GM23338 (cell line): ENCODE measurements at regions not wholly inside any gene's neighbourhood (a gene's known extent, or its start where the extent isn't known, plus 50 kb on each side); places are given as distances from the start of the nearest gene placed in this dataset.

Source experiments
- ATAC-seq: fragments of 200-7000 bp; cut with Tn5 transposase; 3 replicates; pipeline ENCODE4 v1.9.1; 2020
- DNase-seq: peaks from one replicate; pipeline ENCODE4 v3.0.0-alpha.2; 2015; ENCODE audit warnings: low spot score
- H2AFZ ChIP-seq: fragments of 200-600 bp; sonication (generic); 2 replicates; pipeline ENCODE4 v1.8.0; 2016; ENCODE audit warnings: antibody characterized with exemption, mild to moderate bottlenecking, moderate library complexity
- H3F3A ChIP-seq: fragments of 200-600 bp; sonication (generic); replicated peaks from 2 replicates; pipeline ENCODE4 v1.8.0; 2017; ENCODE audit warnings: antibody characterized with exemption, mixed run types, low read depth
- H3K27ac ChIP-seq: fragments of 200-600 bp; sonication (generic); 2 replicates; pipeline ENCODE4 v1.6.1; 2016; ENCODE audit warnings: low read depth
- H3K27me3 ChIP-seq: fragments of 200-600 bp; sonication (generic); 2 replicates; pipeline ENCODE4 v1.8.0; 2016; ENCODE audit warnings: mild to moderate bottlenecking, mixed run types, moderate library complexity; ENCODE audit not compliant: insufficient read depth
- H3K36me3 ChIP-seq: fragments of 200-600 bp; sonication (generic); 2 replicates; pipeline ENCODE4 v1.8.0; 2016; ENCODE audit warnings: mild to moderate bottlenecking; ENCODE audit not compliant: insufficient read depth
- H3K4me1 ChIP-seq: fragments of 200-600 bp; sonication (generic); 2 replicates; pipeline ENCODE4 v1.8.0; 2016; ENCODE audit warnings: mild to moderate bottlenecking, moderate library complexity; ENCODE audit not compliant: insufficient read depth
- H3K4me2 ChIP-seq: fragments of 200-600 bp; sonication (generic); 2 replicates; pipeline ENCODE4 v1.7.1; 2017; ENCODE audit warnings: mixed run types
- H3K4me3 ChIP-seq: fragments of 200-600 bp; sonication (generic); 2 replicates; pipeline ENCODE4 v1.6.1; 2016; ENCODE audit warnings: mixed run types
- H3K79me2 ChIP-seq: fragments of 200-600 bp; sonication (generic); replicated peaks from 2 replicates; pipeline ENCODE4 v1.8.0; 2017; ENCODE audit warnings: mild to moderate bottlenecking; ENCODE audit not compliant: insufficient read depth
- H3K9me2 ChIP-seq: fragments of 200-600 bp; sonication (generic); 2 replicates; pipeline ENCODE4 v1.8.0; 2017; ENCODE audit not compliant: insufficient read depth
- H4K20me1 ChIP-seq: fragments of 200-600 bp; sonication (generic); replicated peaks from 2 replicates; pipeline ENCODE4 v1.8.0; 2017; ENCODE audit warnings: mild to moderate bottlenecking; ENCODE audit not compliant: insufficient read depth
- H3K27ac Mint-ChIP-seq: 2 replicates; pipeline ENCODE4 v1.8.0; 2020; ENCODE audit warnings: inconsistent platforms, mild to moderate bottlenecking, moderate library complexity, mixed read lengths
- H3K27me3 Mint-ChIP-seq: 3 replicates; pipeline ENCODE4 v1.8.0; 2022; ENCODE audit warnings: low read depth, mild to moderate bottlenecking, moderate library complexity, mixed read lengths, inconsistent platforms; ENCODE audit not compliant: insufficient read depth, poor library complexity
- H3K36me3 Mint-ChIP-seq: 3 replicates; pipeline ENCODE4 v1.8.0; 2021; ENCODE audit warnings: low read depth, mild to moderate bottlenecking, inconsistent platforms, moderate library complexity, mixed read lengths
- H3K4me1 Mint-ChIP-seq: 3 replicates; pipeline ENCODE4 v1.8.0; 2020; ENCODE audit warnings: mild to moderate bottlenecking, inconsistent platforms, mixed read lengths
- H3K4me3 Mint-ChIP-seq: 3 replicates; pipeline ENCODE4 v1.8.0; 2021; ENCODE audit warnings: moderate library complexity, mild to moderate bottlenecking, inconsistent platforms, mixed read lengths
- H3K9me3 Mint-ChIP-seq: 3 replicates; pipeline ENCODE4 v1.8.0; 2020; ENCODE audit warnings: moderate library complexity, mild to moderate bottlenecking, inconsistent platforms, mixed read lengths
- CREB1 ChIP-seq: fragments of 250-450 bp; sonication (Bioruptor Pico); IDR thresholded peaks from 2 replicates; pipeline ENCODE4 v1.5.0; 2020; ENCODE audit warnings: low read depth, mild to moderate bottlenecking, moderate library complexity
- CTCF ChIP-seq, 2 experiments: fragments of 200-600 bp in 1 of 2; sonication (generic) in 1 of 2; conservative IDR thresholded peaks; 2 replicates each; pipeline versions ENCODE4 v1.5.1 to v1.6.1; 2016 to 2017; ENCODE audit warnings: antibody characterized with exemption in 2 of 2, low read depth in 2 of 2, mild to moderate bottlenecking in 2 of 2, moderate library complexity in 1 of 2
- EZH2 ChIP-seq: fragments of 200-600 bp; sonication (generic); IDR thresholded peaks from one replicate; pipeline ENCODE4 v1.8.0; 2017; ENCODE audit warnings: antibody characterized with exemption, mild to moderate bottlenecking, low read depth; ENCODE audit not compliant: unreplicated experiment
- EZH2phosphoT487 ChIP-seq: fragments of 200-600 bp; sonication (generic); IDR thresholded peaks from one replicate; pipeline ENCODE4 v1.8.1; 2018; ENCODE audit warnings: antibody characterized with exemption; ENCODE audit not compliant: unreplicated experiment
- JUNB ChIP-seq: IDR thresholded peaks from one replicate; pipeline ENCODE4 v1.6.1; 2016; ENCODE audit warnings: antibody characterized with exemption; ENCODE audit not compliant: unreplicated experiment
- NANOG ChIP-seq: IDR thresholded peaks from 2 replicates; pipeline ENCODE4 v1.6.1; 2016; ENCODE audit warnings: antibody characterized with exemption, borderline replicate concordance
- POLR2AphosphoS5 ChIP-seq: IDR thresholded peaks from 2 replicates; pipeline ENCODE4 v1.6.1; 2016; ENCODE audit warnings: antibody characterized with exemption, low read depth
- REST ChIP-seq: IDR thresholded peaks from one replicate; pipeline ENCODE4 v1.6.1; 2018; ENCODE audit warnings: antibody characterized with exemption; ENCODE audit not compliant: unreplicated experiment
- STAT1 ChIP-seq: IDR thresholded peaks from one replicate; pipeline ENCODE4 v1.6.1; 2016; ENCODE audit warnings: antibody characterized with exemption; ENCODE audit not compliant: unreplicated experiment
- ZNF114 ChIP-seq: fragments of 250-450 bp; sonication (Bioruptor Pico); IDR thresholded peaks from 2 replicates; pipeline ENCODE4 v1.5.0; 2020; ENCODE audit warnings: mild to moderate bottlenecking, moderate library complexity
- ZNF331 ChIP-seq: fragments of 250-450 bp; sonication (Bioruptor Pico); IDR thresholded peaks from 2 replicates; pipeline ENCODE4 v1.5.0; 2020; ENCODE audit warnings: low read depth, mild to moderate bottlenecking, moderate library complexity
- ZNF462 ChIP-seq: fragments of 250-450 bp; sonication (Bioruptor Pico); IDR thresholded peaks from 2 replicates; pipeline ENCODE4 v1.5.0; 2020; ENCODE audit warnings: mild to moderate bottlenecking, moderate library complexity
- TF ChIP-seq, protein P1 (sequence below): IDR thresholded peaks from 2 replicates; pipeline ENCODE4 v1.6.1; 2016; ENCODE audit warnings: antibody characterized with exemption

GRCh38 chr13:47206111-47206510 is 309.3 kb upstream of the HTR2A start:
- ATAC-seq (no peak), DNase-seq (no peak)
- Histone ChIP-seq H3K4me2 (no peak overlapping the region), H3K9me2 (no peaks in the 10 kb centered on the region), H3K27ac (no peak overlapping the region), H3F3A (no peaks in the 10 kb centered on the region), H4K20me1 (no peaks in the 10 kb centered on the region), H3K4me1 (0 out of 2 replicates have a peak, but pooled peaks cover 8% of the 10 kb centered on the region), H3K27me3 (no peaks in the 10 kb centered on the region), H3K4me3 (no peak overlapping the region), H3K36me3 (no peaks in the 10 kb centered on the region), H2AFZ (no peak overlapping the region), H3K79me2 (no peaks in the 10 kb centered on the region)
- Mint-ChIP-seq H3K9me3 (peaks cover 10% of the 10 kb centered on the region; the same call in 1 of the 3 replicates), H3K27me3 (peaks cover 4% of the 10 kb centered on the region), H3K4me3 (no peak overlapping the region), H3K4me1 (peaks cover 8% of the 10 kb centered on the region), H3K36me3 (no peaks in the 10 kb centered on the region), H3K27ac (no peak overlapping the region)
- TF ChIP-seq, protein P1, sequence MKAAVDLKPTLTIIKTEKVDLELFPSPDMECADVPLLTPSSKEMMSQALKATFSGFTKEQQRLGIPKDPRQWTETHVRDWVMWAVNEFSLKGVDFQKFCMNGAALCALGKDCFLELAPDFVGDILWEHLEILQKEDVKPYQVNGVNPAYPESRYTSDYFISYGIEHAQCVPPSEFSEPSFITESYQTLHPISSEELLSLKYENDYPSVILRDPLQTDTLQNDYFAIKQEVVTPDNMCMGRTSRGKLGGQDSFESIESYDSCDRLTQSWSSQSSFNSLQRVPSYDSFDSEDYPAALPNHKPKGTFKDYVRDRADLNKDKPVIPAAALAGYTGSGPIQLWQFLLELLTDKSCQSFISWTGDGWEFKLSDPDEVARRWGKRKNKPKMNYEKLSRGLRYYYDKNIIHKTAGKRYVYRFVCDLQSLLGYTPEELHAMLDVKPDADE: no peak
- TF ChIP-seq STAT1: no peak
- TF ChIP-seq EZH2phosphoT487: no peak
- TF ChIP-seq NANOG: no peak
- TF ChIP-seq CTCF (conservative IDR thresholded peaks at IDR 0.05; ENCODE audit: low read depth in 2 of 2): no peak
- no peak for TF ChIP-seq ZNF114 (CRISPR knock-in tag)
- no peak for TF ChIP-seq ZNF331 (CRISPR knock-in tag)
- no peak for TF ChIP-seq POLR2AphosphoS5
- no peak for TF ChIP-seq EZH2
- no peak for TF ChIP-seq JUNB
- TF ChIP-seq REST: no peak
- TF ChIP-seq ZNF462 (CRISPR knock-in tag): no peak
- TF ChIP-seq CREB1 (CRISPR knock-in tag): no peak
